Kidney epithelial cell (primary cell): ENCODE measurements at regions not wholly inside any gene's neighbourhood (a gene's known extent, or its start where the extent isn't known, plus 50 kb on each side); places are given as distances from the start of the nearest gene placed in this dataset.

Experiments used
- DNase-seq: peaks from one replicate; pipeline ENCODE4 v3.0.0-alpha.2; 2010; ENCODE audit warnings: low read depth
- H3K27me3 ChIP-seq: 2 replicates; pipeline ENCODE4 v1.6.0; 2011; ENCODE audit warnings: low read length; ENCODE audit not compliant: control insufficient read depth, insufficient read depth
- H3K36me3 ChIP-seq: 2 replicates; pipeline ENCODE4 v1.5.1; 2011; ENCODE audit warnings: low read length; ENCODE audit not compliant: control insufficient read depth, insufficient read depth
- H3K4me3 ChIP-seq: 2 replicates; pipeline ENCODE4 v1.5.1; 2011; ENCODE audit warnings: low read depth, mild to moderate bottlenecking, control low read depth, low read length
- CTCF ChIP-seq: IDR thresholded peaks from 2 replicates; pipeline ENCODE4 v1.5.1; 2011; ENCODE audit warnings: mild to moderate bottlenecking, moderate library complexity, low read length, control low read depth, inconsistent platforms; ENCODE audit not compliant: insufficient read depth, poor library complexity, severe bottlenecking

DNA sequence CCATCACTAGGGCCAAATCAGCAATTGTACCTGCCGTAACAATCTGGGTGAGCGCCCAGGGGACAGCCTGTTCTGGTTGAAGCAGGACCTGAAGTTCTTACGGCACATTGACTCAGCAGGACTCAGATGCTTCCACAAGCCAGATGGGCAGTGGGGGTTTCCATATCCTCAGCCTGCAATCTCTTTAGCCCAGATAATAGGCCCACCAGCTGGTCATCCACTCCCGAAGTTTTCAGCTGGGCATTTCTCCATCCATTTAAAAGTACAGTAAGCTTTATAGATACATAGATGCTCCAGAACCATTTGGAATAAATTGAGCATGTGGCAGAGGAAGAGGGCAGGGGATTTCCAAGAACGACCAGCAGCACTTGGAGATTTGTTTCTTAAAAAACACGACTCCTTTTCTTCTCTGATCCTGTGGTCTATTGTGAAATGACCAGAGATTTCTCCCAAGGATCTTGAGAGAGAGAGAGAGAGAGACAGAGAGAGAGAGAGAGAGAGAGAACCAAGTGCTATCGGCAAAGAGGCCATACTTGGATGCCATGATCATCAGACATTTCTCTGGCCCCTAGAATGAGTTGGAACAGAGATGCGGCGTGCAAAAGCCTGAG, 74.8 kb upstream of the PLXNC1 start:
- Histone ChIP-seq H3K36me3 (no peaks in the 10 kb centered on the region), H3K4me3 (no peak overlapping the region), H3K27me3 (no peaks in the 10 kb centered on the region)
- no peak for TF ChIP-seq CTCF
- DNase-seq: no peak

- DNase-seq: no peak
- H3K4me3 ChIP-seq: no peak overlapping the region
- H3K36me3 ChIP-seq: no peaks in the 10 kb centered on the region
- no peak for TF ChIP-seq CTCF
- no peaks in the 10 kb centered on the region for H3K27me3 ChIP-seq
Observed at GRCh38 chr12:94074216-94074979, 74.0 kb upstream of the PLXNC1 start.

DNA sequence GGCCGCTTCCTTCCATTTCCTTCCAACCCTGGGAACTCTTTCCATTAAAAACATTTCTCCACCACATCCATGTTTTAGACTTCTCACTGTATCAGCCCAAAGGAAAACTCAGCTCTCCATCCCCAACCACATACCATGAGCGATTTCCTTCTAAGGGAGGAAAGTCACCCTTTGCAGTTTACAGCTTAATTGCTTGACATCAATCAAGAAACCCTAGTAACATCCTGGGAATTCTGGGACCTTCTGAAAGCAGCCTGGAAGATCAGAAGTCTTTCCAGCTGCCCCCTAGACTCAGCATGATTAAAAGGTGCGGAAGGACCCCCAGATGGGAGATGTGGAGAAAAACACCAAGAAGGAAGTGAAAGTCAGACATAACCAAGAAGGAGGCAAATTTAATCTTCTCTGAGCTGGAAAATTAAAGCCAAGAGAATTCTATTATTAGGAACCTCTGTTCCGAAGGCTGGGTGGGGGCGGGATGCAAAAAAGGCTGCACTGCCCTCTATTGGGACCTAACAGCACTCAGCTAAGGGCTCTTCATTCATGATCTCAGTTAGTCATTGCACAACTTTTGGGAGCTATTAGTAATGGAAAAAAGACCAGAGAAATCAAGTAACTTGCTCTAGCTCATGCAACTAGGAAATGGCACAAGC, 73.3 kb upstream of the PLXNC1 start:
- Histone ChIP-seq H3K27me3 (no peaks in the 10 kb centered on the region), H3K4me3 (no peak overlapping the region), H3K36me3 (no peaks in the 10 kb centered on the region)
- no peak for DNase-seq
- peak; percentile 72 for TF ChIP-seq CTCF

GRCh38 chr12:94077209-94077608, 71.2 kb upstream of the PLXNC1 start:
- Histone ChIP-seq H3K36me3 (no peaks in the 10 kb centered on the region), H3K4me3 (no peak overlapping the region), H3K27me3 (no peaks in the 10 kb centered on the region)
- no peak for TF ChIP-seq CTCF
- no peak for DNase-seq

GRCh38 chr12:94078138-94078723, 70.1 kb upstream of the PLXNC1 start:
- DNase-seq: no peak
- Histone ChIP-seq H3K4me3 (no peak overlapping the region), H3K27me3 (no peaks in the 10 kb centered on the region), H3K36me3 (no peaks in the 10 kb centered on the region)
- no peak for TF ChIP-seq CTCF
